Glomerular endothelial cell (primary cell): ENCODE measurements at regions not wholly inside any gene's neighbourhood (a gene's known extent, or its start where the extent isn't known, plus 50 kb on each side); places are given as distances from the start of the nearest gene placed in this dataset.
"Not testable (repeated sequence)": the region's sequence is repeated elsewhere in the genome, so short reads cannot be mapped to it uniquely, and the experiment has no call there.

Experiments
- DNase-seq: peaks from one replicate; pipeline ENCODE4 v3.0.0-alpha.2; 2011; ENCODE audit warnings: low read depth, low spot score; ENCODE audit errors: extremely low read depth

GRCh38 chrX:42175843-42176242 lies 252.5 kb upstream of the CASK start:
- DNase-seq, result no peak

GRCh38 chrX:42157923-42158322 lies 234.6 kb upstream of the CASK start:
- DNase-seq, result not testable (repeated sequence)

- no peak for DNase-seq
Measured at GRCh38 chrX:42151808-42152207, 228.5 kb upstream of the CASK start.

GRCh38 chrX:42149765-42150164 lies 226.4 kb upstream of the CASK start:
- no peak for DNase-seq

- DNase-seq, result no peak
Measured at GRCh38 chrX:42149281-42149680, 225.9 kb upstream of the CASK start.

GRCh38 chrX:42143866-42144592 lies 220.7 kb upstream of the CASK start:
- DNase-seq, result no peak

GRCh38 chrX:42140320-42140719 lies 217.0 kb upstream of the CASK start:
- DNase-seq, result no peak

- DNase-seq, result no peak
Measured at GRCh38 chrX:42135583-42136228, 212.4 kb upstream of the CASK start.

GRCh38 chrX:42131856-42132255 lies 208.5 kb upstream of the CASK start:
- no peak for DNase-seq

GRCh38 chrX:42129022-42129940 lies 205.9 kb upstream of the CASK start:
- DNase-seq, result no peak

GRCh38 chrX:42128587-42128986 lies 205.2 kb upstream of the CASK start:
- no peak for DNase-seq

- DNase-seq, result no peak
Measured at GRCh38 chrX:42128020-42128419, 204.7 kb upstream of the CASK start.

- DNase-seq, result no peak
Measured at GRCh38 chrX:42127563-42127962, 204.2 kb upstream of the CASK start.

- no peak for DNase-seq
Measured at GRCh38 chrX:42123369-42123768, 200.0 kb upstream of the CASK start.

GRCh38 chrX:42119076-42119475 lies 195.7 kb upstream of the CASK start:
- DNase-seq, result no peak

- DNase-seq, result no peak
Measured at GRCh38 chrX:42117318-42117717, 194.0 kb upstream of the CASK start.

GRCh38 chrX:42109428-42109827 lies 186.1 kb upstream of the CASK start:
- no peak for DNase-seq

GRCh38 chrX:42107495-42108488 lies 184.4 kb upstream of the CASK start:
- no peak for DNase-seq

GRCh38 chrX:42106556-42106955 lies 183.2 kb upstream of the CASK start:
- DNase-seq, result no peak

GRCh38 chrX:42102586-42103282 lies 179.4 kb upstream of the CASK start:
- no peak for DNase-seq
